ENCODE measurements at regions not wholly inside any gene's neighbourhood (a gene's known extent, or its start where the extent isn't known, plus 50 kb on each side); places are given as distances from the start of the nearest gene placed in this dataset.
"Not testable (repeated sequence)": the region's sequence is repeated elsewhere in the genome, so short reads cannot be mapped to it uniquely, and the experiment has no call there.

GRCh38 chr7:76683631-76684030 is 56.6 kb upstream of the POMZP3 start:
- not testable (repeated sequence) for TF ChIP-seq CTCF (conservative IDR thresholded peaks at IDR 0.05; ENCODE audit: low read depth, low read length); EZH2 (IDR thresholded peaks at IDR 0.05; ENCODE audit: borderline replicate concordance, low read depth, low read length, poor library complexity, severe bottlenecking)
